ENCODE measurements at regions not wholly inside any gene's neighbourhood (a gene's known extent, or its start where the extent isn't known, plus 50 kb on each side); places are given as distances from the start of the nearest gene placed in this dataset.

DNA sequence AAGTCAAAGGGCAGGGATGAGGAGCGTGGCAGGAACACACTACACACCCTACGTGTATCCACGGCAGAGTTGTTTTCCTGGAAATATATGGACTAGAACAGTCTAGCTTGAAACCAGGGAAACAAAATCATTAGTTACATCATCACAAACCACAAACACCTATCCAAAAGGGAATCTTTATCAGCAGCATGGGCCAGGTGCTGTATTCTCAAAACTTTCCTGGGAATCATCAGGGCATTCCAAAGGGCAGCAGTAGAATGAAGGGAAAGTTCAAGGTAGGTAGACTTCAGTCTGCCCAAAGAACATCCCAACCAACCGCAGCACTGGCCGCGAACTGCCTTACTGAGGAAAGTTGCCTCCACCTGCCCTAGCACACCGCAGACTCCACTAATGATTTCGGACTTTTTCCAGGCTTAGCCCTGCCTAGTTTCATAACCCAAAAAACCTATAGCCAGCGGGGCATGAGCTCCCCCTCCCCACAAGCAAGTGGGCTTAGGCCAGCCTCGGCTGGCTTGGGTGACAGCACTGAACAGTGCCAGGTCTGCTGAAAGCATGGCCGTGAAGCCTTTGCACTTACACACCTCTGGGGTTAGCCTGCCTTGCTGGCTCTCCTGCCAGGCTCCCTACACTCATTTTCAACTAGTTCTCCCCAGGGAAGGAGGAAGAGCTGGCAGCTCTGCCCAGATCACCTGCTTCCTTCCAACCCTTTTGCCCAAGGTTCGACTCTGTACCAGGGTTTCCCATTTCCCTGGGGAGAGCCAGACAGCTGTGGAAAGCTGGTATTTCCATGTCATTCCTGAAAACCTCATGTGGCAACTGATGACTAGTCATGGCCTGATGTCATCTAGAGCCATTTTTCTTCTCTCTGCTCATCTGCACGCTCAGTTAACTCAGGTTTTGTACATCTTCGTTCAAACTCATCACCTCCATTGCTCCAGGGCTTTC, 77.3 kb upstream of the UBAC2 start:
- DNase-seq (ENCODE audit: low spot score): no peak

DNA sequence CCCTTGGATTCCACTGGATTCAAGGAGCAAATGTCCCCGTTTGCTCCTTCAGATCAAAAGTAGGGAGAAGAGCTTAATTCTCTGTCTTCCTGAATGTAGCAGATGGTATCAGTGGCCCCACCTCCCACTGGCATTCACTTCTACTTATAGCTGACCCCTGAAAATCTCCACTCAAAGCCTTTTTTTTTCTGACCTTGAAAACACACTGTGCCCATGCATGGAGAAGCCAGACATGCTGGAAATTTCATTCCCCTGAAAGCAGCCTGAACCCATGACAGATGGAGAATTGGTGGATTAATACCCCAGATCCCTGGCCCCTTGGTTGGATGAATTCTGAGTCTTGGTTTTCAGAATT, 76.6 kb upstream of the UBAC2 start:
- DNase-seq (ENCODE audit: low spot score): no peak

DNA sequence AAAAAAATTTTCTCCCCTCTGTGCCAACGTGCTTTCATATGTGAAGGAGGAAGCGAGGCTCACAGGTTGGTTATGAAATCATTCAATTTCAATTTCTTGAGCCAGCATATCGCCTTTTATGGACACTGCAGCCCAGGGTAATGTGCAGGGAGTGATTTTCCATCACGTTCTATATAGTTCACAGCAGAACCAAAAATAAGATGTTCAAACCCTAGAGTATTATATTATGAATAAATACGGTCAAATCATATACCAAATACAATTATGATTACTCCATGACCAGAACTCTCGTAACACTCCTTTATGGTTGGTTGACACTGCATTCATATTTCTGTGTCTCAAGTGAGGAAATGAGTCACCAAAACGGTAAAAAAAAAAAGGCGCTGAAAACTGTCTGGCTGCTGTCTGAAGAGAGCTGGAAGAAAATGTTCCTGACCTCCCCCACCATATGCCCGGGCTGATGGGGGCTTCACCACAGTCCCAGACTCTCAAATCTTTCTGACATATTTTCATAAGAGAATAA, 75.8 kb upstream of the UBAC2 start:
- no peak for DNase-seq (ENCODE audit: low spot score)

- DNase-seq (ENCODE audit: low spot score): no peak
These were observed 75.2 kb upstream of the UBAC2 start for GRCh38 chr13:99125326-99125915.

GRCh38 chr13:99126821-99127220, 73.8 kb upstream of the UBAC2 start:
- no peak for DNase-seq (ENCODE audit: low spot score)

- no peak for DNase-seq (ENCODE audit: low spot score)
These were observed 71.6 kb upstream of the UBAC2 start for GRCh38 chr13:99129050-99129449.

DNA sequence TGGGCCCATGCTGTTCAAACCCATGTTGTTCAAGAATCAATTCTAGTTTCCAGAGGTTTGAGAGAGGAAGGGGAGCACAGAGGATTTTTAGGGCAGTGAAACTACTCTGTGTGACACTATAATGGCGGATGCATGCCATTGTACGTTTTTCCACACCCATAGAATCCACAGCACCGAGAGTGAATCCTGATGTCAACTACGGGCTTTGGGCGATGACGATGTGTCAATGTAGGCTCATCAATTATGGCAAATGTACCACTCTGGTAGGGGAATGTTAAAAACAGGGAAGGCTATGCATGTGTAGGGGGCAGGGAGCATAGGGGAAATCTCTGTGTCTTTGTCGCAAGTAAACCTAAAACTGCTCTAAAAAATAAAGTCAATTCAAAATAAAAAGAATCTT, 70.7 kb upstream of the UBAC2 start:
- no peak for DNase-seq (ENCODE audit: low spot score)

GRCh38 chr13:99131410-99131809, 69.2 kb upstream of the UBAC2 start:
- no peak for DNase-seq (ENCODE audit: low spot score)

GRCh38 chr13:99132295-99132835, 68.3 kb upstream of the UBAC2 start:
- no peak for DNase-seq (ENCODE audit: low spot score)

DNA sequence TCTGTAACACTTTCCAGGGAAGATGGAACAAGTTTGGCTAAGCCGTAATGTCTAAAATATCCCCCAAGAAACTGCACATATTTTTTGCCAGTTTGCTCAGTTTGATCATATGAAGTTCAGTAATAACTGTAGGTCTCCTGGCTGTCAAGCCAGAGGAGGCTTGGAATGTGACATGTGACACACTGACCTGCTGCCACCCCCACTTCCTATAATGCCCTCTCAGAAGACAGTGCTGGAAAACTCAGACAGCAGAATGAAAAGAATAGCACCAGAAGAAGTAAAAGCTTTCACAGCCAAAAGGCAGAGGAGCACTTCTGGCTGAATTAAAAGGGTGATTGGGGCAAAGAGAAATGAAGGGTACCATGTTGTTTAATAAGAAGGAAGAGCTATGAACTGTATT, 67.4 kb upstream of the UBAC2 start:
- peak; percentile 1 for DNase-seq (ENCODE audit: low spot score)

DNA sequence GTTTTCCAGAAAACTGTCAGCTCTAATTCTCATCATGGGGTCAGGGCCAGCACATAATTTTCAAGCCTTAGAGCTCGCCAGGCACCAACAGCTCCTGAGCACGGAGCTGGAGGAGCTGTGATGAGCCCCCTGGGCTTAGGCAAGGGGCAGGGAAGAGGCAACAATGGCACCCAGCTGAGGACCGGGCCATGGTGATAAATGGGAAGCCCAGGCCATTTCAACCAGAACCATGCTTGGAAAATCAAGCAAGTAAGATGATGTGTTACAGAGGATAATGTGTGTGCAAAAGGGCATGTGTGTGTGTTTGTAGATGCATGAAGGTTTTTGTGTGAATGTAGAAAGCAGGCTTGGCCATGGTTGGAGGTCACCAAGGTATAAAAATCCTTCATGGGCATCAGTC, 66.8 kb upstream of the UBAC2 start:
- DNase-seq (ENCODE audit: low spot score): peak; percentile 17

GRCh38 chr13:99135591-99135990, 65.1 kb upstream of the UBAC2 start:
- no peak for DNase-seq (ENCODE audit: low spot score)

GRCh38 chr13:99136427-99136954, 64.2 kb upstream of the UBAC2 start:
- no peak for DNase-seq (ENCODE audit: low spot score)

- DNase-seq (ENCODE audit: low spot score): no peak
These were observed 59.8 kb upstream of the UBAC2 start for GRCh38 chr13:99140831-99141230.

DNA sequence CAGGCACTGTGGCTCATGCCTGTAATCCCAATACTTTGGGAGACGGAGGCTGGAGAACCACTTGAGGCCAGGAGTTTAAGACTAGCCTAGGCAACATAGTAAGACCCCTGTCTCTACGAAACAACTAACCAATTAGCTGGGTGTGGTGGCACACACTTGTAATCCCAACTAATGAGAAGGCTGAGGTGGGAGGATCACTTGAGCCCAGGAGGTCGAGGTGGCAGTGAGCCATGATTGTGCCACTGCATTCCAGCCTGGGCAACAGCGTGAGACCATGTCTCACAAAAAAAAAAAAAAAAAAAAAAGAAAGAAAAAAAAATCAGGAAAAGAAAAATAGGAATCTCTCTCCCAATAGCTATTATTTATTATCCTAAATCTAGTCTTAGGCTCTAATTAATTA, 56.8 kb upstream of the UBAC2 start:
- DNase-seq (ENCODE audit: low spot score): no peak

GRCh38 chr13:99144306-99144705, 56.3 kb upstream of the UBAC2 start:
- no peak for DNase-seq (ENCODE audit: low spot score)

DNA sequence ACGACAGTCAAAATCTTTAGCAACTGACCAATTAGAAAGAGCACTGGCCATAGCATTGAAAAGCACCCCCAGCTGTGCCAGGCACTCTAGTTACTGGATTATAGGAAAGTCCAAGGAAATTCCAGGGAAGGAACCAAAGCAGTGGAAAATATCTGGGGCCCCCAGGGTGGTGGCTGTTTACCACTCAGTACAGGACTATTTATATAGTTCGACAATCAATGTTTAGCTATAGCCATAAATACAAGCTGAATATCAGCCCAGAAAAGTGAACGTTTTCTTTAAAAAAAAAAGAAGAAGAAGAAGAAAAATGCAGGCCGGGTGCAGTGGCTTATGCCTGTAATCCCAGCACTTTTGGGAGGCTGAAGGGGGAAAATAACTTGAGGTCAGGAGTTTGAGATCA, 55.2 kb upstream of the UBAC2 start:
- DNase-seq (ENCODE audit: low spot score): no peak

- DNase-seq (ENCODE audit: low spot score): no peak
These were observed 49.9 kb upstream of the UBAC2 start for GRCh38 chr13:99150575-99151361.
